ENCODE measurements at regions not wholly inside any gene's neighbourhood (a gene's known extent, or its start where the extent isn't known, plus 50 kb on each side); places are given as distances from the start of the nearest gene placed in this dataset.
"Not testable (repeated sequence)": the region's sequence is repeated elsewhere in the genome, so short reads cannot be mapped to it uniquely, and the experiment has no call there.

GRCh38 chr5:159456722-159457465 lies 126.6 kb upstream of the IL12B start:
- DNase-seq (ENCODE audit: low read depth) = no peak

- no peak for DNase-seq (ENCODE audit: low read depth)
These were observed 128.0 kb upstream of the IL12B start for GRCh38 chr5:159458217-159458711.

GRCh38 chr5:159459132-159459627 lies 128.9 kb upstream of the IL12B start:
- DNase-seq (ENCODE audit: low read depth) = no peak

GRCh38 chr5:159459951-159460538 lies 129.8 kb upstream of the IL12B start:
- peak; percentile 36 for DNase-seq (ENCODE audit: low read depth)

- DNase-seq (ENCODE audit: low read depth) = no peak
These were observed 133.5 kb upstream of the IL12B start for GRCh38 chr5:159463590-159464321.

- DNase-seq (ENCODE audit: low read depth) = no peak
These were observed 135.3 kb upstream of the IL12B start for GRCh38 chr5:159465604-159466003.

GRCh38 chr5:159467666-159468065 lies 137.4 kb upstream of the IL12B start:
- DNase-seq (ENCODE audit: low read depth) = no peak

GRCh38 chr5:159469496-159470372 lies 139.4 kb upstream of the IL12B start:
- peak; percentile 57 for DNase-seq (ENCODE audit: low read depth)

- no peak for DNase-seq (ENCODE audit: low read depth)
These were observed 141.6 kb upstream of the IL12B start for GRCh38 chr5:159471904-159472303.

GRCh38 chr5:159475026-159475425 lies 144.7 kb upstream of the IL12B start:
- DNase-seq (ENCODE audit: low read depth) = no peak

GRCh38 chr5:159478950-159479349 lies 148.7 kb upstream of the IL12B start:
- no peak for DNase-seq (ENCODE audit: low read depth)

GRCh38 chr5:159480849-159481248 lies 150.6 kb upstream of the IL12B start:
- no peak for DNase-seq (ENCODE audit: low read depth)

GRCh38 chr5:159481751-159482150 lies 151.5 kb upstream of the IL12B start:
- no peak for DNase-seq (ENCODE audit: low read depth)

- DNase-seq (ENCODE audit: low read depth) = no peak
These were observed 156.5 kb upstream of the IL12B start for GRCh38 chr5:159486836-159487235.

- no peak for DNase-seq (ENCODE audit: low read depth)
These were observed 158.2 kb upstream of the IL12B start for GRCh38 chr5:159488516-159488915.

- DNase-seq (ENCODE audit: low read depth) = no peak
These were observed 159.5 kb upstream of the IL12B start for GRCh38 chr5:159489779-159490178.

GRCh38 chr5:159490507-159490906 lies 160.2 kb upstream of the IL12B start:
- DNase-seq (ENCODE audit: low read depth) = no peak

GRCh38 chr5:159493696-159494095 lies 163.4 kb upstream of the IL12B start:
- no peak for DNase-seq (ENCODE audit: low read depth)

- DNase-seq (ENCODE audit: low read depth) = no peak
These were observed 166.5 kb upstream of the IL12B start for GRCh38 chr5:159496773-159497172.

- no peak for DNase-seq (ENCODE audit: low read depth)
These were observed 166.9 kb upstream of the IL12B start for GRCh38 chr5:159497221-159497620.

GRCh38 chr5:159498630-159499029 lies 168.3 kb upstream of the IL12B start:
- no peak for DNase-seq (ENCODE audit: low read depth)

GRCh38 chr5:159502116-159502515 lies 171.8 kb upstream of the IL12B start:
- DNase-seq (ENCODE audit: low read depth) = not testable (repeated sequence)
